ENCODE measurements at regions not wholly inside any gene's neighbourhood (a gene's known extent, or its start where the extent isn't known, plus 50 kb on each side); places are given as distances from the start of the nearest gene placed in this dataset.

DNA sequence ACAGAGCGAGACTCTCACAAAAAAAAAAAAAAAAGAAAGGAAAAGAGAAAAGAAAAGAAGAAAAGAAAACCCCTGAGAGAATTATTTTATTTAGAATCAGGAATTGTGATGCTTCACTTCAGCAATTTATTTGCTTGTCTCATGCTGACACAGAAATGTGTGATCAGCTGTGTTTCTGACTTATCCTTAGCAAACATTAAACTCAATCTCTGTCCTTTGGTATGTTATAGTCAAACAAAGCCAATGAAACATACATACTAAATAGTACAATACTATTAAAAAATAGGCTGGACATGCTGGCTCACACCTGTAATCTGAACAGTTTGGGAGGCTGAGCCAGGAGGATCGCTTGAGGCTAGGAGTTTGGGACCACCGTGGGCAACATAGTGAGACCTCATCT is 733.0 kb upstream of the FZD8 start:
- ATAC-seq (no peak), DNase-seq (no peak)
- TF ChIP-seq, protein P1, sequence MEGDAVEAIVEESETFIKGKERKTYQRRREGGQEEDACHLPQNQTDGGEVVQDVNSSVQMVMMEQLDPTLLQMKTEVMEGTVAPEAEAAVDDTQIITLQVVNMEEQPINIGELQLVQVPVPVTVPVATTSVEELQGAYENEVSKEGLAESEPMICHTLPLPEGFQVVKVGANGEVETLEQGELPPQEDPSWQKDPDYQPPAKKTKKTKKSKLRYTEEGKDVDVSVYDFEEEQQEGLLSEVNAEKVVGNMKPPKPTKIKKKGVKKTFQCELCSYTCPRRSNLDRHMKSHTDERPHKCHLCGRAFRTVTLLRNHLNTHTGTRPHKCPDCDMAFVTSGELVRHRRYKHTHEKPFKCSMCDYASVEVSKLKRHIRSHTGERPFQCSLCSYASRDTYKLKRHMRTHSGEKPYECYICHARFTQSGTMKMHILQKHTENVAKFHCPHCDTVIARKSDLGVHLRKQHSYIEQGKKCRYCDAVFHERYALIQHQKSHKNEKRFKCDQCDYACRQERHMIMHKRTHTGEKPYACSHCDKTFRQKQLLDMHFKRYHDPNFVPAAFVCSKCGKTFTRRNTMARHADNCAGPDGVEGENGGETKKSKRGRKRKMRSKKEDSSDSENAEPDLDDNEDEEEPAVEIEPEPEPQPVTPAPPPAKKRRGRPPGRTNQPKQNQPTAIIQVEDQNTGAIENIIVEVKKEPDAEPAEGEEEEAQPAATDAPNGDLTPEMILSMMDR (IDR thresholded peaks at IDR 0.05): no peak
- no peaks in the 10 kb centered on the region for H3K36me3 ChIP-seq (ENCODE audit: low read depth)
- H3K4me3 ChIP-seq: no peak overlapping the region
- H3K9me3 ChIP-seq: peaks cover 30% of the 10 kb centered on the region
- H3K4me1 ChIP-seq (ENCODE audit: low read depth): no peaks in the 10 kb centered on the region
- intact Hi-C loops (cut with DNase I, micrococcal nuclease): no loop called here

DNA sequence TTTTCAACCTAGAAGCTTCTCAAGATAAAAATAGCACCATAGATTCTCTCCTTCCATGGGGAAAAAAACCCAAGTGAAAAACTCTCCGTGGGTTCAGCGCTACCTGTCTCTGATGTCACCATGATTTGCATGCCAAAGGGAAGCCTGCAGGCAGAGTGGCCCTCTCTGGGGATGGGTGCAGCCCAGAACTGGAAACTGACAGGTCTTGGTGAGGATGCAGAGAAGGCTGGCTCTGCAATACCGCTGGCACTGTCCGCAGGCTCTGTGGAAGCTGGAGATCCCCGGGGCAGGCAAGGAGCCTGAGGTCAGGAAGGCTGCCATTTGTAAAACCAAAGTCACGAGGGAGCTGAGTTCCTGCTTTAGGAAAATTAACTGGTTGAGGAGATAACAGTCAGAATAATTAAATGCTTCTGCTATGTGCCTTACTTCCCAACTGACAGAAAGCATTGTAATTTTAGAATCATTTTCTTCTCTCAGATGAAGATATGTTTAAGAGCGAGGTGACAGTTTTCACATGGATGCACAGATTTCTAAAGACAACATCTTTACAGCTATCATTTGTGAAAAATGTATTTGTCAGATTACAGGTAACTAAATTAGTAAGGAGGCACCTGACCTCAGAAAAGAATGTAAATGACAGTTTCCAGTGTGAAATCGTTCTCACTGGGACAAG is 731.5 kb upstream of the FZD8 start:
- TF ChIP-seq, protein P1 (IDR thresholded peaks at IDR 0.05): no peak
- ATAC-seq: no peak

DNA sequence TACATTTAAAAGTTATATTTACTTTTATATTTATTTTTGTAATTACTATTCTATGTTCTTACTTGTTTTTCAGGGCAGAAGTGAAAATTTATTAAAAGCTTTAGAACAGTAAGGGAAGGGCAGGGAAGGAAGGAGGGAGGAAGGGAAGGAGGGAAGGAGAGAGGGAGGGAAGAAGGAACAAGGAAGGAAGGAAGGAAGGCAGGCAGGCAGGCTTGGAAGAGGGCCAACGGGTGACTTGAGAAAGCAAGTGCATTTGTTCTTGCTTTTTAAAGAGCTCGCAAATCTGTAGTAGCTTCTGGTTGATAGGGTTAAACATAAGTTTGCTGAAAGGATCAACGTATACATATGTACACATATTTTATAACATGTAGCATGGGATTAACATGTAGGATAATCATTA is 725.3 kb upstream of the FZD8 start:
- Histone ChIP-seq H3K4me3 (no peak overlapping the region), H3K9me3 (peaks cover 20% of the 10 kb centered on the region), H3K4me1 (ENCODE audit: low read depth) (no peaks in the 10 kb centered on the region), H3K36me3 (ENCODE audit: low read depth) (no peaks in the 10 kb centered on the region)
- DNase-seq (no peak), ATAC-seq (no peak)
- intact Hi-C loops (cut with DNase I, micrococcal nuclease): no loop called here
- TF ChIP-seq, protein P1 (IDR thresholded peaks at IDR 0.05): no peak

More for the DNA sequence above, 731.5 kb upstream of the FZD8 start:
- Histone ChIP-seq H3K4me3 (no peak overlapping the region), H3K36me3 (ENCODE audit: low read depth) (no peaks in the 10 kb centered on the region), H3K9me3 (peaks cover 19% of the 10 kb centered on the region), H3K4me1 (ENCODE audit: low read depth) (no peaks in the 10 kb centered on the region)
- intact Hi-C loops (cut with DNase I, micrococcal nuclease): no loop called here
- no peak for DNase-seq

DNA sequence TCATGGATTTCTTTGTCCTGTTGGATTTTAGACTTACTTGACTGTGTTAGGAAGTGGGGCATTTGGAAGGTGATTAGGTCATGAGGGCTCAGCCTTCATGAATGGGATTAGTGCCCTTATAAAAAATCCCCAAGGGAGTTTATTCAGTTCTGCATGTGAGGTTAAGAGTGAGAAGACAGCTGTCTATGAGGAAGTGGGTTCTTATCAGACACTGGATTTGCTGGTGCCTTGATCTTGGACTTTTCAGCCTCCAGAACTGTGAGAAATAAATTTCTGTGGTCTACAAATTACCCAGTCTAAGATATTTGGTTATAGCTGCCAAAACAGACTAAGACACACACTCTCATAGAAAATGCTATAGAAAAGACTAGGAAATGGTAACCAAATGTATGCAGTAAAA is 724.7 kb upstream of the FZD8 start:
- no peaks in the 10 kb centered on the region for H3K36me3 ChIP-seq (ENCODE audit: low read depth)
- TF ChIP-seq, protein P1 (IDR thresholded peaks at IDR 0.05): no peak
- ATAC-seq (no peak), DNase-seq (no peak)
- intact Hi-C loops (cut with DNase I, micrococcal nuclease): no loop called here
- H3K9me3 ChIP-seq: peaks cover 18% of the 10 kb centered on the region
- H3K4me1 ChIP-seq (ENCODE audit: low read depth): no peaks in the 10 kb centered on the region
- no peak overlapping the region for H3K4me3 ChIP-seq

DNA sequence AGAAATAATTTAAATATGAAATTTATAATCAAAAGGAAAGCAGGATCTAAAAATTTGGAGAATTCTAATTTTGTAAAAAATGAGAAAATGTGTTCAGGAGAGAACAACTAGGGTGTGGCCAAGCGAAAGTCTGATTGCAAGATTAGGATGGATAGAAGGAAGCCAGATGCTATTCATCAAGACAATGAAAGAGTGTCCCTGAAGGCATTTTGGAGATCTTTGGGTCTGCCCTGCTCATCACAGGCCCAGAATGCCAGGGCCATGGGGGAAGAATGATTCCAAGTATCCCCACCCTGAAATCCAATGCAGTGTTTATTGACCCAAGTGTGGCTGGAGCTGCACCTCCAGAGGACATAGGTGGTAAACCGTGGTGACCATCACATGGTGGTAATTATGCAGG is 724.0 kb upstream of the FZD8 start:
- Histone ChIP-seq H3K4me1 (ENCODE audit: low read depth) (no peaks in the 10 kb centered on the region), H3K4me3 (no peak overlapping the region), H3K36me3 (ENCODE audit: low read depth) (no peaks in the 10 kb centered on the region), H3K9me3 (peaks cover 21% of the 10 kb centered on the region)
- DNase-seq (no peak), ATAC-seq (no peak)
- intact Hi-C loops (cut with DNase I, micrococcal nuclease): no loop called here
- TF ChIP-seq, protein P1 (IDR thresholded peaks at IDR 0.05): no peak

DNA sequence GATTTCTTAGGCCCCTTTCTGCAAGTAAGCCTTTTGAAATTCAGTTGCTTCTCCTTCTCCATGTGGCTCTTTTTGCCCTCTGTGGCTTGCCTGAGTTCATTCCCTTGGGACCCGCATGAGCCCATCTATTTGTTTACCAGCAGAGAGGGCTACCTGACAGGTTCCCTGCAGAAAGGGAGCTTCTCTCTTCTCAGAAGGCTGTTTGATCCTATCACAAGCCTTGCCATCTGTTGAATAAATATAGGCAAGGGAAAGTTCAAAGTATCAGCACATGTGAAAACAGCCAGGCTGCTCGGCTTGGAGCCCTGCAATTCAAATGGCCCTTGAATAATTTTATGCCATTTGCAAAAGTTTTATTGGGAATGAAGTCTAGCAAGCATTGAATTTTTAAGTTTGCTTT is 720.2 kb upstream of the FZD8 start:
- peaks cover 25% of the 10 kb centered on the region for H3K9me3 ChIP-seq
- no peak overlapping the region for H3K4me3 ChIP-seq
- no peaks in the 10 kb centered on the region for H3K36me3 ChIP-seq (ENCODE audit: low read depth)
- intact Hi-C loops (cut with DNase I, micrococcal nuclease): no loop called here
- ATAC-seq: no peak
- TF ChIP-seq, protein P1 (IDR thresholded peaks at IDR 0.05): no peak
- H3K4me1 ChIP-seq (ENCODE audit: low read depth): no peaks in the 10 kb centered on the region
- DNase-seq: no peak
